GM12891 (cell line): ENCODE measurements at regions not wholly inside any gene's neighbourhood (a gene's known extent, or its start where the extent isn't known, plus 50 kb on each side); places are given as distances from the start of the nearest gene placed in this dataset.

Source experiments
- DNase-seq: peaks from one replicate; pipeline ENCODE4 v3.0.0; 2011; ENCODE audit warnings: low spot score; ENCODE audit not compliant: insufficient read length
- FAIRE-seq: peaks from 2 replicates; lab custom pipeline; 2011; peaks lifted over from hg19 to GRCh38; lab: Jason Lieb, UNC
- PAX5 ChIP-seq: IDR thresholded peaks from 2 replicates; pipeline ENCODE4 v1.6.1; 2011; ENCODE audit warnings: low read length, moderate library complexity, mild to moderate bottlenecking; ENCODE audit not compliant: insufficient read depth, severe bottlenecking
- POLR2A ChIP-seq: IDR thresholded peaks from 2 replicates; pipeline ENCODE4 v1.6.1; 2011; ENCODE audit warnings: low read depth, low read length, control low read depth
- POLR2AphosphoS5 ChIP-seq: IDR thresholded peaks from 2 replicates; pipeline ENCODE4 v1.6.1; 2011; ENCODE audit warnings: low read depth, low read length, control low read depth
- POU2F2 ChIP-seq: IDR thresholded peaks from 2 replicates; pipeline ENCODE4 v1.6.1; 2011; ENCODE audit warnings: low read depth, mild to moderate bottlenecking, control low read depth, low read length, moderate library complexity
- SPI1 ChIP-seq: IDR thresholded peaks from 2 replicates; pipeline ENCODE4 v1.6.1; 2011; ENCODE audit warnings: low read depth, low read length, control low read depth
- TAF1 ChIP-seq: IDR thresholded peaks from 2 replicates; pipeline ENCODE4 v1.6.1; 2011; ENCODE audit warnings: low read depth, low read length, control low read depth

GRCh38 chr13:22311734-22312404, 641.0 kb downstream of the FGF9 start:
- DNase-seq (no peak), FAIRE-seq (no peak)
- TF ChIP-seq PAX5 (no peak), SPI1 (no peak), TAF1 (no peak), POLR2A (no peak), POU2F2 (no peak), POLR2AphosphoS5 (no peak)

DNA sequence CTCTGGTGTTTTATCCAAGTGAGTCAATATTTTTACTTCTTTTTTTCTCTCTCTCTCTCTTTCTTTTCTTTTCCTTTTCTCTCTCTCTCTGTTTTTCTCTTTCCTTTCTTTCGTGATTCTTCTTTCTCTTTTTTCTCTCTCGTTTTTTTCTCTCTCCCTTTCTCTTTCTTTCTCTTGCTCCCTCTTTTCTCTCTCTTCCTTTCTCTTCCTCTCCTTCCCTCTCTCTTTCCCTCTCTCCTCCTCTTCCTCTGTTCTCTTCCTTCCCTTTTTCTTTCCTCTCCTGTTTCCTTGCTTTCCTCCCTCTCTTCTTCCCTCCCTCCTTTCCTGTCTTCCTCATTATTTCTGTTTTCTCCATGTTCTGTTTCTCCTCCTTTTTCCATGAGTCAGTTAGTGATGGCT, 641.5 kb downstream of the FGF9 start:
- no peak for FAIRE-seq
- DNase-seq: no peak
- no peak for TF ChIP-seq TAF1
- TF ChIP-seq POLR2A: no peak
- TF ChIP-seq SPI1: no peak
- TF ChIP-seq PAX5: no peak
- TF ChIP-seq POU2F2: no peak
- TF ChIP-seq POLR2AphosphoS5: no peak

DNA sequence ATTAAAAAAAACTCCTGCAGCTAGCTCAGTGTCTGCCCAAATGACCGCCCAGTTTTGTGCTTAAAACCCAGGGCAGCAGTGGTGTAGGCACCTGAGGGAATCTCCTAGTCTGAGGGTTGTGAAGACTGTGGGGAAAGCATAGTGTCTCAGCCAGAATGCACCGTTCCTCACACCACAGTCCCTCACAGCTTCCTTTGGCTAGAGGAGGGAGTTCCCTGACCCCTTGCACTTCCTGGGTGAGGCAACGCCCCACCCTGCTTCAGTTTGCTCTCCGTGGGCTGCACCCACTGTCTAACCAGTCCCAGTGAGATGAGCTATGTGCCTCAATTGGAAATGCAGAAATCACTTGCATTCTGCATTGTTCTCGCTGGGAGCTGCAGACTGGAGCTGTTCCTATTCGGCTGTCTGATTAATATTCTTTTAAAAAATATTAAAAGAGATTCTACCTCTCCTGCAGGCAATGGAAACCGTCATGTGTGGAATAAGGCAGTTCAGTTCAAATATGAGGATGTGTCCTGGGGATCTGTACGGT, 645.7 kb downstream of the FGF9 start:
- FAIRE-seq (no peak), DNase-seq (no peak)

GRCh38 chr13:22320991-22321390, 650.1 kb downstream of the FGF9 start:
- FAIRE-seq (no peak), DNase-seq (no peak)
- no peak for TF ChIP-seq SPI1
- no peak for TF ChIP-seq POU2F2
- TF ChIP-seq POLR2AphosphoS5: no peak
- no peak for TF ChIP-seq POLR2A
- TF ChIP-seq TAF1: no peak
- no peak for TF ChIP-seq PAX5

More for the DNA sequence above, 645.7 kb downstream of the FGF9 start:
- TF ChIP-seq SPI1 (no peak), POU2F2 (no peak), PAX5 (no peak), POLR2AphosphoS5 (no peak), TAF1 (no peak), POLR2A (no peak)

GRCh38 chr13:22325761-22326160, 654.9 kb downstream of the FGF9 start:
- no peak for DNase-seq
- no peak for FAIRE-seq
- no peak for TF ChIP-seq SPI1
- no peak for TF ChIP-seq POLR2A
- no peak for TF ChIP-seq TAF1
- TF ChIP-seq PAX5: no peak
- no peak for TF ChIP-seq POU2F2
- no peak for TF ChIP-seq POLR2AphosphoS5

DNA sequence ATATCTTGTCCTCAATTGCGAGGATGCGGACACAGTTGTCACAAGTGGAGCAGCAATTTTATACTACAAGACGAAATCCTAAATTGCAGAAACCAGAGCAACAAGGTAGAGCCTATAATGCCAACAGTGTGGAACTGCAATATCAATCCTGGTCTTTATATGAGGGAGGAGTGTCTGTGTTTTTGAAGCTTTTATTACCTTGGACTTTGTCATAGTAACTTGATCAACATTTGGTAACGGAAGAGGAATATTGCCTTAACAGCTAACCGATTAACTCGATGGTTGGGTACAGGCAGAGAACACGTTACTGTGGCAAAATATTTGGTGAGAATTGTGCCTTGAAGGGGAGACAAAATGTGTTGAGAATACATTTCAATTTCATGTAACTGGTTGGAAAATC, 661.5 kb downstream of the FGF9 start:
- DNase-seq (no peak), FAIRE-seq (no peak)
- TF ChIP-seq POU2F2 (no peak), TAF1 (no peak), SPI1 (no peak), POLR2AphosphoS5 (no peak), PAX5 (no peak), POLR2A (no peak)

GRCh38 chr13:22336460-22336859, 665.6 kb downstream of the FGF9 start:
- no peak for TF ChIP-seq POLR2AphosphoS5
- TF ChIP-seq SPI1: peak; percentile 73
- DNase-seq: no peak
- no peak for FAIRE-seq

DNA sequence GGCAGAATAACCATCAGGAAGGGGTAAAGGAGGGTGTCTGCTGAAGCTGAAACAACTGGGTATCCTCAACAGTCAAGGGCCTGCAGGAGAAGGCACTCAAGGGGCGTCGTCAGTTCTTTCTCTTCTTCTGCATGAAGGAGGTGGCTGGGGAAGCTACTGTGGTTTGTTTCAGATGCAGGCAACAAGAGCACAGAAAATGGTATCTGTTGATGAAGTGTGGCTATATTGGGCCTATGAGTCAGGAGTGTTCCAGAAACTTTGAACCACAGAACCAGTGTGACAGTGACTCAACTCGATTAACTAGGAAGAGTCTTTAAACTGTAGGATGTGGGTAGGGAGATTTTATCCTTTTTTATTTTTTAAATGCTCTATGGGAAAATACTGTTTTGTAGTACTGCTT, 686.3 kb downstream of the FGF9 start:
- DNase-seq (no peak), FAIRE-seq (no peak)
- TF ChIP-seq POLR2AphosphoS5 (no peak), PAX5 (no peak), POU2F2 (no peak), POLR2A (no peak), SPI1 (no peak), TAF1 (no peak)

DNA sequence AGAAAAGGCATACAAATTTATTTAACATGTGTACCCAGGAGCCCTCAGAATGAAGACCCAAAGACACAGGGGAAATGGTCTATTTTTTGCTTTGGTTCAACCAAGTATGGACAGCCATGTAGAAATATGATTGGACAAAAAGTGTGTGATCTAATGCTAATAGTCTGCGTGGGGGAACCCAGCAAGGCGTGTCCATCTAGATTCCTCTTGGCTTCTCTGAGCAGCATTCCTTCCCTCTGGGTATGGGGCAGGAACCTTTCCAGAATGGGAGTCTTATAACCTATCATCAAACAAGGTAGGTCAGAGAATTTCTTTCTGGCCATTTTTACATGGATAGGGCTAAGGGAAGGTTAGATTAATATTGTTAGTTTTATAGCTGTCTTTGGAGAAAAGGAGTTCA, 698.2 kb downstream of the FGF9 start:
- TF ChIP-seq POU2F2 (no peak), PAX5 (no peak), TAF1 (no peak)
- DNase-seq (no peak), FAIRE-seq (no peak)

DNA sequence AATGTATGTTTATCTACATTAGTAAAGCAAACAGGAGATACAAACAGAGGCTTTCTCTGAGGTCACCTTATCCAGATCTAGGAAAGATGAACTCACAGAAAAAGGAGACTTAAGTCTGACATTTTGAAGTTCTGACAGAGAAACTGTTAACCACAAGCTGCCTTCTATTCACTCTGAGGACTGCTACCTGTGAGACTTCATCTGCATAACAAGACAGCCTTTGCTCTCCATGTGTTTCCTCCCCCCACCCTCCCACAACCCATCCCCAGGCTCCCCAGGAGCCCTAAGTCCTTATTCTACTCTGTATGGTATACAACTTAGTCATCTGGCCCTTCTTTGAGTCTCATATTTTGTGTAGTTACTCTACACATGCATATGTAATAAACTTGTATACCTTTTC, 699.0 kb downstream of the FGF9 start:
- FAIRE-seq: no peak
- DNase-seq: no peak
- TF ChIP-seq TAF1: no peak
- TF ChIP-seq POLR2A: no peak
- TF ChIP-seq PAX5: no peak
- no peak for TF ChIP-seq POLR2AphosphoS5
- TF ChIP-seq POU2F2: no peak
- TF ChIP-seq SPI1: no peak
